Activated T-cell treated with anti-CD3 and anti-CD28 coated beads, Interleukin-2, amount 50 U/mL, for 72 hours (primary cell): ENCODE measurements at regions not wholly inside any gene's neighbourhood (a gene's known extent, or its start where the extent isn't known, plus 50 kb on each side); places are given as distances from the start of the nearest gene placed in this dataset.

ENCODE experiments used
- ATAC-seq, 2 donors: fragments of 150-1000 bp; cut with Tn5 transposase; replicated peaks in 1 of 2; 2 replicates each; pipeline ENCODE4 v1.10.0; 2021; ENCODE audit warnings: moderate library complexity in 2 of 2, mild to moderate bottlenecking in 1 of 2
- DNase-seq, 2 donors: peaks; one replicate each; pipeline ENCODE4 v3.0.0; 2021 to 2022; ENCODE audit warnings: mixed read lengths in 1 of 2
- H3K27ac Mint-ChIP-seq: one replicate; pipeline ENCODE4 v1.8.0; 2022; ENCODE audit warnings: mild to moderate bottlenecking, moderate library complexity, mixed read lengths
- H3K27me3 Mint-ChIP-seq: one replicate; pipeline ENCODE4 v1.8.0; 2022; ENCODE audit warnings: low read depth, mixed read lengths
- H3K36me3 Mint-ChIP-seq, 2 donors: one replicate each; pipeline ENCODE4 v1.8.0; 2022; ENCODE audit warnings: mixed read lengths in 2 of 2, mild to moderate bottlenecking in 1 of 2; ENCODE audit not compliant: insufficient read depth in 2 of 2
- H3K4me1 Mint-ChIP-seq: one replicate; pipeline ENCODE4 v1.8.0; 2022; ENCODE audit warnings: low read depth, mixed read lengths
- H3K4me3 Mint-ChIP-seq, 2 donors: one replicate each; pipeline ENCODE4 v1.8.0; 2022; ENCODE audit warnings: mild to moderate bottlenecking in 2 of 2, mixed read lengths in 2 of 2, moderate library complexity in 2 of 2
- H3K9me3 Mint-ChIP-seq, 2 donors: one replicate each; pipeline ENCODE4 v1.8.0; 2022; ENCODE audit warnings: mixed read lengths in 2 of 2

GRCh38 chr19:28046932-28047331, 1166.0 kb downstream of the UQCRFS1 start:
- H3K27me3 Mint-ChIP-seq, result no peaks in the 10 kb centered on the region
- H3K36me3 Mint-ChIP-seq, result no peaks in the 10 kb centered on the region
- DNase-seq, result no peak
- peaks cover 4% of the 10 kb centered on the region in 2 donors for H3K9me3 Mint-ChIP-seq
- no peaks in the 10 kb centered on the region for H3K4me1 Mint-ChIP-seq
- H3K27ac Mint-ChIP-seq, result no peak overlapping the region
- no peak for ATAC-seq
- no peak overlapping the region for H3K4me3 Mint-ChIP-seq

- ATAC-seq (no peak), DNase-seq (no peak)
- H3K9me3 Mint-ChIP-seq, result peaks cover 3 to 4% of the 10 kb centered on the region in 2 donors
- no peak overlapping the region for H3K4me3 Mint-ChIP-seq
- H3K36me3 Mint-ChIP-seq, result no peaks in the 10 kb centered on the region
- H3K27me3 Mint-ChIP-seq, result no peaks in the 10 kb centered on the region
- H3K4me1 Mint-ChIP-seq, result no peaks in the 10 kb centered on the region
- H3K27ac Mint-ChIP-seq, result no peak overlapping the region
Observed at GRCh38 chr19:28045621-28046020, 1167.3 kb downstream of the UQCRFS1 start.

- no peaks in the 10 kb centered on the region for H3K36me3 Mint-ChIP-seq
- no peak for DNase-seq
- H3K27ac Mint-ChIP-seq, result no peak overlapping the region
- H3K4me1 Mint-ChIP-seq, result no peaks in the 10 kb centered on the region
- peaks cover 3 to 4% of the 10 kb centered on the region in 2 donors for H3K9me3 Mint-ChIP-seq
- no peaks in the 10 kb centered on the region for H3K27me3 Mint-ChIP-seq
- ATAC-seq, result no peak
- H3K4me3 Mint-ChIP-seq, result no peak overlapping the region
Observed at GRCh38 chr19:28044477-28044876, 1168.5 kb downstream of the UQCRFS1 start.

GRCh38 chr19:28042516-28042915, 1170.4 kb downstream of the UQCRFS1 start:
- ATAC-seq (no peak), DNase-seq (no peak)
- H3K27ac Mint-ChIP-seq, result no peak overlapping the region
- H3K4me3 Mint-ChIP-seq, result no peak overlapping the region
- peaks cover under 1 to 4% of the 10 kb centered on the region in 2 donors for H3K9me3 Mint-ChIP-seq
- no peaks in the 10 kb centered on the region for H3K27me3 Mint-ChIP-seq
- no peaks in the 10 kb centered on the region for H3K4me1 Mint-ChIP-seq
- no peaks in the 10 kb centered on the region for H3K36me3 Mint-ChIP-seq

DNA sequence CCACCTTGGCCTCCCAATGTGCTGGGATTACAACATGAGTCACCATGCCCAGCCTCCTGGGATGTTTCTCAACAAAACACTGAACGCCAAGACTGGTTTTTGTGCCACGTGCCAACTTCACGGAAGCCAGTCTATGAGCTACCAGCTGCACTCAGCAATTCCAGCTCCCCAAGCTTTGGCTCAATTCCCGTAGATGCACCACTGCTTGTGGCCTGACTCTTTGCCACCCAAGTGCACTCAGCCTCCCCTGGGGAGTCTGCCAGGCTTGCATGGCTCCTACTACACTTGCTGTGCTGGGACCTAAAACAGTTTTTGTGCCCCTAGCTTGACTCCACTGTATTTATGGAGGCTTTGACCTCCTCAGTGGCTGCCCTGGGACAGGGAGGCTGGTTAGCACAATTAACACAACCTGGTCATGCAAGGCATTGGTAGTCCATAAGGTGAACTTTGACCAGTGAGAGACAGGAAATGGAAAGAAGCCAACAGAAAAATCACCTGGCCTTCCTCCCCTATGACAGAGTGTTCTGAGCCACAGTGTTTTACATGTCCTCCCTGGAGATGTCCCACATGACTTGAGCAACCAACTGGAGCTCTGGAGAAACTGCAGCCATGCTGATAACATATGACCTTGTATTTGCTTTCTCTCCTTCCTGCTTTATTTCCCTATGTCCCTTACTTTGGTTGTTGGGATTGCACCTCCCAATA, 1173.1 kb downstream of the UQCRFS1 start:
- Mint-ChIP-seq H3K4me1 (no peaks in the 10 kb centered on the region), H3K4me3 (no peak overlapping the region), H3K27me3 (no peaks in the 10 kb centered on the region), H3K9me3 (peaks cover 0 to 5% of the 10 kb centered on the region in 2 donors), H3K27ac (no peak overlapping the region), H3K36me3 (no peaks in the 10 kb centered on the region)
- ATAC-seq (no peak), DNase-seq (no peak)

DNA sequence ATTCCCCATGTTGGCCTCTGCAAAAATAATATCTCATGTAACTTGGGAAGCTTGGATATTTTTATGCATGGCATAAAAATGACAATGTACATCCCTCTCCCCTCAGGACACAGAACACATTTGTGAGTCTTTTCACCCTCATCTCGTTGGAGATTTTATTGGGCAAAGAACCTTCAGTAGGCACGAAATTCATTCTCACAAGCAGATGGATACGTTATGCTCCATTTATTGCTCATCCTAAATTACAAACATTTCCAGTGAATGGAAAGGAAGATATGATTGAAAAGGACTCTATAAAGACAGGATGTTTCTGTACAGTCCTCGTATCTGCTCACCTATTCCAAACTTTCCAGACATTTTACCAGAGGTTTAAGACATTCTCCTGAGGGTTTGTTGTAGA, 1175.8 kb downstream of the UQCRFS1 start:
- H3K27ac Mint-ChIP-seq, result no peak overlapping the region
- H3K4me3 Mint-ChIP-seq, result no peak overlapping the region
- no peaks in the 10 kb centered on the region for H3K4me1 Mint-ChIP-seq
- peaks cover 4 to 8% of the 10 kb centered on the region in 2 donors for H3K9me3 Mint-ChIP-seq
- H3K27me3 Mint-ChIP-seq, result no peaks in the 10 kb centered on the region
- DNase-seq, result no peak
- H3K36me3 Mint-ChIP-seq, result no peaks in the 10 kb centered on the region
- ATAC-seq, result no peak

DNA sequence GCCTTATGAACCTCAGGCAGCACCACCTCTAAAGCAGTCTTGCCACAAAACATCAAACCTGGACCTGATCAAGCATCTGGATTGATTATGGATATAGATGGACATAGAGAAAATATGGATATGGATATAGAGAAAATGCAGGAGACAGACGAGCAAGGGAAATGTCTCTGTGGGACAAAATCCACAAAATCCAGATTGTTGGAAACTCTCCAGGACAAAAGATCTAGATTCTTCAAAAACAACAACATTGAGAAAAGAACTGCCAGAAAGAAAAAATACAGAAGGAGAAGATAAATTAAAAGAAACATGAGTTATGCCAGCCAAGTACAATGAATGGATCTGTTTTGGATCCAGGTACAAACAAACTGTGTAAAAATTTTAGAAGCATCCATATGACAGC, 1176.5 kb downstream of the UQCRFS1 start:
- no peak for ATAC-seq
- no peak for DNase-seq
- Mint-ChIP-seq H3K4me1 (no peaks in the 10 kb centered on the region), H3K27ac (no peak overlapping the region), H3K27me3 (no peaks in the 10 kb centered on the region), H3K9me3 (peaks cover 5 to 6% of the 10 kb centered on the region in 2 donors), H3K4me3 (no peak overlapping the region), H3K36me3 (peaks cover 0 to 1% of the 10 kb centered on the region in 2 donors)

GRCh38 chr19:28034936-28035335, 1178.0 kb downstream of the UQCRFS1 start:
- Mint-ChIP-seq H3K36me3 (peaks cover 0 to 1% of the 10 kb centered on the region in 2 donors), H3K27me3 (no peaks in the 10 kb centered on the region), H3K4me1 (no peaks in the 10 kb centered on the region), H3K4me3 (no peak overlapping the region), H3K9me3 (peaks cover 5 to 6% of the 10 kb centered on the region in 2 donors), H3K27ac (no peak overlapping the region)
- ATAC-seq (no peak), DNase-seq (no peak)

GRCh38 chr19:28028881-28029444, 1184.0 kb downstream of the UQCRFS1 start:
- H3K27ac Mint-ChIP-seq, result no peak overlapping the region
- no peak for DNase-seq
- no peak overlapping the region for H3K4me3 Mint-ChIP-seq
- no peaks in the 10 kb centered on the region for H3K27me3 Mint-ChIP-seq
- H3K36me3 Mint-ChIP-seq, result peaks cover 0 to 1% of the 10 kb centered on the region in 2 donors
- peaks cover 5 to 7% of the 10 kb centered on the region in 2 donors for H3K9me3 Mint-ChIP-seq
- ATAC-seq, result no peak
- no peaks in the 10 kb centered on the region for H3K4me1 Mint-ChIP-seq

GRCh38 chr19:28027116-28027515, 1185.8 kb downstream of the UQCRFS1 start:
- no peak for ATAC-seq
- no peaks in the 10 kb centered on the region for H3K4me1 Mint-ChIP-seq
- no peak overlapping the region for H3K4me3 Mint-ChIP-seq
- H3K9me3 Mint-ChIP-seq, result peaks cover 2 to 5% of the 10 kb centered on the region in 2 donors
- no peak overlapping the region for H3K27ac Mint-ChIP-seq
- peaks cover 0 to 1% of the 10 kb centered on the region in 2 donors for H3K36me3 Mint-ChIP-seq
- DNase-seq, result no peak
- no peaks in the 10 kb centered on the region for H3K27me3 Mint-ChIP-seq

GRCh38 chr19:28026636-28027035, 1186.3 kb downstream of the UQCRFS1 start:
- DNase-seq, result no peak
- Mint-ChIP-seq H3K36me3 (no peaks in the 10 kb centered on the region), H3K4me1 (no peaks in the 10 kb centered on the region), H3K27ac (no peak overlapping the region), H3K27me3 (no peaks in the 10 kb centered on the region), H3K4me3 (no peak overlapping the region), H3K9me3 (peaks cover 0 to 5% of the 10 kb centered on the region in 2 donors)
- ATAC-seq, result no peak

GRCh38 chr19:28024920-28025319, 1188.0 kb downstream of the UQCRFS1 start:
- no peak for DNase-seq
- no peak overlapping the region for H3K4me3 Mint-ChIP-seq
- ATAC-seq, result no peak
- H3K9me3 Mint-ChIP-seq, result peaks cover 0 to 5% of the 10 kb centered on the region in 2 donors
- H3K36me3 Mint-ChIP-seq, result no peaks in the 10 kb centered on the region
- H3K4me1 Mint-ChIP-seq, result no peaks in the 10 kb centered on the region
- no peaks in the 10 kb centered on the region for H3K27me3 Mint-ChIP-seq
- H3K27ac Mint-ChIP-seq, result no peak overlapping the region

DNA sequence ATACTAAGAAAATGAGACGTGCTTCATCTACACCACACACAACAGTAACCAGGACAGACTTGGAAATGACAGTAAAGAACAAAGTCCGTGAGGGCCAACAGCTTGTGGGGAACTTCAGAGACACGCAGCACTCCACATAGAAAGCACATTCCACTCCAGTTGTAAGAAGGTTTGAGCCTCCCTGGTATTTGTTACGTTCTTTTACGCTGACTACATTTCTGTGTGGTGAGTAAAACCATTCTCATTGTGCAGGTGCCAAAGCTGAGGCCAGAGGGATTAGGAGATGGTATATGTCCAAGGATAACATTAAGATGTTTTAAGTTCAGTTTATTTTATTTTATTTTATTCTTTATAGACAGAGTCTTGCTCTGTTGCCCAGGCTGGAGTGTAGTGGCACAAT, 1189.9 kb downstream of the UQCRFS1 start:
- Mint-ChIP-seq H3K27me3 (no peaks in the 10 kb centered on the region), H3K27ac (no peak overlapping the region), H3K4me3 (no peak overlapping the region), H3K36me3 (no peaks in the 10 kb centered on the region), H3K4me1 (no peaks in the 10 kb centered on the region), H3K9me3 (peaks cover 0 to 1% of the 10 kb centered on the region in 2 donors)
- no peak for DNase-seq
- ATAC-seq, result no peak

GRCh38 chr19:28022506-28022905, 1190.4 kb downstream of the UQCRFS1 start:
- no peaks in the 10 kb centered on the region for H3K27me3 Mint-ChIP-seq
- no peak for ATAC-seq
- no peaks in the 10 kb centered on the region for H3K36me3 Mint-ChIP-seq
- no peak overlapping the region for H3K27ac Mint-ChIP-seq
- H3K4me3 Mint-ChIP-seq, result no peak overlapping the region
- DNase-seq, result no peak
- no peaks in the 10 kb centered on the region for H3K4me1 Mint-ChIP-seq
- H3K9me3 Mint-ChIP-seq, result no peaks in the 10 kb centered on the region
